ENCODE measurements at regions not wholly inside any gene's neighbourhood (a gene's known extent, or its start where the extent isn't known, plus 50 kb on each side); places are given as distances from the start of the nearest gene placed in this dataset.

GRCh38 chr1:80988926-80989325 is 811.8 kb upstream of the ADGRL2 start:
- TF ChIP-seq CTCF (IDR thresholded peaks at IDR 0.05; ENCODE audit: low read length), result no peak
- TF ChIP-seq EZH2phosphoT487 (IDR thresholded peaks at IDR 0.05; ENCODE audit: low read length), result no peak
- no peak for TF ChIP-seq EZH2 (optimal IDR thresholded peaks at IDR 0.05; ENCODE audit: low read depth, low read length)

Measured in MM.1S (cell line).